Testis (tissue), 2 donors: ENCODE measurements at regions not wholly inside any gene's neighbourhood (a gene's known extent, or its start where the extent isn't known, plus 50 kb on each side); places are given as distances from the start of the nearest gene placed in this dataset.

Experiments used
- DNase-seq: peaks from one replicate; pipeline ENCODE4 v3.0.0-alpha.2; 2019
- H3K27ac ChIP-seq, 2 donors: fragments of 200-600 bp; sonication (generic); one replicate each; pipeline ENCODE4 v1.5.1; 2019
- H3K27me3 ChIP-seq: fragments of 200-600 bp; sonication (generic); one replicate; pipeline ENCODE4 v1.5.1; 2019
- H3K36me3 ChIP-seq: fragments of 200-600 bp; sonication (generic); one replicate; pipeline ENCODE4 v1.5.1; 2017; ENCODE audit warnings: low read depth; ENCODE audit errors: missing control alignments
- H3K4me1 ChIP-seq: fragments of 200-600 bp; sonication (generic); one replicate; pipeline ENCODE4 v1.5.1; 2019
- H3K4me3 ChIP-seq, 2 donors: fragments of 200-600 bp; sonication (generic); one replicate each; pipeline ENCODE4 v1.5.1; 2017 to 2019
- H3K9me3 ChIP-seq: fragments of 200-600 bp; sonication (generic); one replicate; pipeline ENCODE4 v1.5.1; 2017
- POLR2A ChIP-seq: fragments of 450-650 bp; IDR thresholded peaks from one replicate; pipeline ENCODE4 v1.6.1; 2017; ENCODE audit warnings: antibody characterized with exemption, mild to moderate bottlenecking, moderate library complexity
- WGBS, 2 donors: methylation state at CpG; one replicate each; pipeline ENCODE4 v1.1.5; 2018; 5-methylcytosine and 5-hydroxymethylcytosine counted together
- intact Hi-C: fragments of 100-400 bp; cut with DNase I; formaldehyde crosslinking; loops from one replicate; pipeline ENCODE4 v1.15.1; 2023; ENCODE audit warnings: low total_unique reads
- TF ChIP-seq, protein P1 (sequence below), 3 experiments: fragments of 450-650 bp in 2 of 3; fragments of 200-600 bp in 1 of 3; sonication (generic) in 1 of 3; IDR thresholded peaks; one replicate each; pipeline ENCODE4 v1.5.1; 2016 to 2019; ENCODE audit warnings: antibody characterized with exemption in 3 of 3, mild to moderate bottlenecking in 2 of 3, moderate library complexity in 1 of 3

DNA sequence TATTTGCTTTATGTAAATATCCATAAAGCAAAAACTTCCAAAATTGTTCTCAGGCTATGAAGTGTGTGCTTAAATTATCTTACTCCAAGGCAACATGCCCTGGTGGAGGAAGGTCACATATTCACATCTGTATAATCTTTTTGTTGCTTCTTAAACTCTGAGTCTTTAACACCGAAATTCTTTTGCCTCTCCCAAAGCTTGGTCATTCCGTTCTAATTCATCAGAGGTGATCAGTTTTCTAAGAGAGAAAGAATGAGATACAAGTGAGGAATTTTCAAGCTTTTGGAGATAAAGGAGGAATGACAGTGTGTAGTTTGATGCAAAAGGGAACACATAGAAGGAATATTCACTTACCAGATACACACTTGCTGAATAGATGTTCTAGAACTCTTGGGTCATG lies 561.7 kb downstream of the LTN1 start:
- Histone ChIP-seq H3K27ac (no peak overlapping the region), H3K4me1 (no peaks in the 10 kb centered on the region), H3K9me3 (no peaks in the 10 kb centered on the region), H3K4me3 (no peak overlapping the region), H3K27me3 (no peaks in the 10 kb centered on the region), H3K36me3 (no peaks in the 10 kb centered on the region)
- TF ChIP-seq POLR2A: no peak
- TF ChIP-seq, protein P1, sequence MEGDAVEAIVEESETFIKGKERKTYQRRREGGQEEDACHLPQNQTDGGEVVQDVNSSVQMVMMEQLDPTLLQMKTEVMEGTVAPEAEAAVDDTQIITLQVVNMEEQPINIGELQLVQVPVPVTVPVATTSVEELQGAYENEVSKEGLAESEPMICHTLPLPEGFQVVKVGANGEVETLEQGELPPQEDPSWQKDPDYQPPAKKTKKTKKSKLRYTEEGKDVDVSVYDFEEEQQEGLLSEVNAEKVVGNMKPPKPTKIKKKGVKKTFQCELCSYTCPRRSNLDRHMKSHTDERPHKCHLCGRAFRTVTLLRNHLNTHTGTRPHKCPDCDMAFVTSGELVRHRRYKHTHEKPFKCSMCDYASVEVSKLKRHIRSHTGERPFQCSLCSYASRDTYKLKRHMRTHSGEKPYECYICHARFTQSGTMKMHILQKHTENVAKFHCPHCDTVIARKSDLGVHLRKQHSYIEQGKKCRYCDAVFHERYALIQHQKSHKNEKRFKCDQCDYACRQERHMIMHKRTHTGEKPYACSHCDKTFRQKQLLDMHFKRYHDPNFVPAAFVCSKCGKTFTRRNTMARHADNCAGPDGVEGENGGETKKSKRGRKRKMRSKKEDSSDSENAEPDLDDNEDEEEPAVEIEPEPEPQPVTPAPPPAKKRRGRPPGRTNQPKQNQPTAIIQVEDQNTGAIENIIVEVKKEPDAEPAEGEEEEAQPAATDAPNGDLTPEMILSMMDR (IDR thresholded peaks at IDR 0.05): no peak
- DNase-seq: no peak
- intact Hi-C loops: no loop called here
- 95% methylated on average over 2 of the region's 2 CpGs for WGBS, 2 donors

DNA sequence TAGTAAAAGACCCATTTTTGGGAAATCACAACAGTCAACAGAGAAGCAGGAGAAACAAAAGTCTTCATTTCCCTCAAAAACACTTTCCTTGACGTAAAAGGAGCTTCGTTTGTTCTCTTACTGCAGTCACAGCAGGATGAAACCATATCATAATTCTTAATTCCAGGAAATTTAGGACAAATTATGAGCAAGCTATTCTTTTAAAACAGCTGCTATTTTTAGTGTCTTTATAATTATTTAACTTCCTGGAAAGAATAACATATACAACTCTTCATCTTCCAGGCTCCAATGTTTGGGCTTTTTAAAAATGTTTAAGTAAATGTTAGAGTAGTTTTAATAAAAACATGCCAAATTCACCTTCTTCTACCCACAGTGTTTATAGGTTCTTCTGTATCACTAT lies 563.5 kb downstream of the LTN1 start:
- DNase-seq: no peak
- 84 to 86% methylated on average over 2 of the region's 2 CpGs for WGBS, 2 donors
- Histone ChIP-seq H3K9me3 (no peaks in the 10 kb centered on the region), H3K27me3 (no peaks in the 10 kb centered on the region), H3K27ac (no peak overlapping the region), H3K4me1 (no peaks in the 10 kb centered on the region), H3K36me3 (no peaks in the 10 kb centered on the region), H3K4me3 (no peak overlapping the region)
- TF ChIP-seq, protein P1 (IDR thresholded peaks at IDR 0.05): no peak
- no peak for TF ChIP-seq POLR2A
- intact Hi-C loops: no loop called here

DNA sequence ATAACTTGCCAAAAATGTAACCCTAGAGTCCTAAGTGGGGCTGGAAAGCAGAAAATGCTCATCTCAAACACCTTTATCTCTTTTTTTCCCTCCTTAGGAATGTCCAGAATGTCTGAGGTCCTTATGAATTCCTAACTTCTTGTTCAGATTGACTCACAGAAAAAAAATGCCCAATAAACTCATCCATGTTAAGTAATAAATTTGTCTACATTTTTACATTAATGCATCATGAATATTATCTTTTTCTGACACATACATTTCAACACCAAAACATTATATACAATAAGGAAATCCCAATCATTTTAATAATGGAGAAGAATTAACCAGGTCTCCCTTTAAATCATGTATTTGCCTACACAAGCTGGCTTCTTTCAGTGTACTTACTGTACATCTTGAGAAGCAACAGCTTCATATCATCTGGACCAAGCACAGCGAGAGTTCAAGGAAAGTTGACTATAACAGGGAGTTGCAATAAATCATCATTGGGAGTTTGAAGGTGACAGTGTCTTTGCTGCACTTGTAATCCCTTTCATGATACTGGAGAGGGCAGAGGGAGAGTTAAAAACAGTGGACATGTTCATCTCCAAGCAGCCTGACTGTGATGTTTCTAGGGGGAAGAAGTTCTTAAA lies 565.2 kb downstream of the LTN1 start:
- H3K27ac ChIP-seq: no peak overlapping the region
- H3K4me3 ChIP-seq: no peak overlapping the region
- H3K9me3 ChIP-seq: no peaks in the 10 kb centered on the region
- no peaks in the 10 kb centered on the region for H3K36me3 ChIP-seq
- H3K4me1 ChIP-seq: no peaks in the 10 kb centered on the region
- H3K27me3 ChIP-seq: no peaks in the 10 kb centered on the region
- WGBS, 2 donors: 63 to 75% methylated on average over 1 of the region's 1 CpG
- TF ChIP-seq, protein P1 (IDR thresholded peaks at IDR 0.05): no peak
- no peak for TF ChIP-seq POLR2A
- no peak for DNase-seq
- intact Hi-C loops: no loop called here

DNA sequence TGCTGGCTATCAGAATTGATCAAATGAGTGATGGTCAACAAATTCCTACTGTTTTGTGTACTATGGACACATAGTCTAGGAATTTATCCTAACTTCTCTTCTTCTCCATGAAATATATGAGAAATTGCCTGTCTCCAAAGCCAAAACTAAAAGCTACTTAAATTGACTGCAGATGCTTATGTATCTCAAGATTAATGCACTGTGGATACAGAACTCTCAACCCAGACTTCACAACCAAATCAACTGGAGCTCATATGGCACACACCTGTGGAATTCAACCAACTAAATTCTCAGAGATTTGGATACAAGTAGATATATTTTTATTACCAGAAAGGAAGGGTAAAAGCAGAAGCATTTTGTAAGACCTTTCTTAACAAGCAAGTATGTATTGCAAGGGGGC lies 566.1 kb downstream of the LTN1 start:
- no peaks in the 10 kb centered on the region for H3K36me3 ChIP-seq
- H3K9me3 ChIP-seq: no peaks in the 10 kb centered on the region
- no peaks in the 10 kb centered on the region for H3K4me1 ChIP-seq
- TF ChIP-seq POLR2A: no peak
- TF ChIP-seq, protein P1 (IDR thresholded peaks at IDR 0.05): no peak
- no peak overlapping the region for H3K27ac ChIP-seq
- no peak overlapping the region for H3K4me3 ChIP-seq
- no peaks in the 10 kb centered on the region for H3K27me3 ChIP-seq
- DNase-seq: no peak
- intact Hi-C loops: no loop called here

DNA sequence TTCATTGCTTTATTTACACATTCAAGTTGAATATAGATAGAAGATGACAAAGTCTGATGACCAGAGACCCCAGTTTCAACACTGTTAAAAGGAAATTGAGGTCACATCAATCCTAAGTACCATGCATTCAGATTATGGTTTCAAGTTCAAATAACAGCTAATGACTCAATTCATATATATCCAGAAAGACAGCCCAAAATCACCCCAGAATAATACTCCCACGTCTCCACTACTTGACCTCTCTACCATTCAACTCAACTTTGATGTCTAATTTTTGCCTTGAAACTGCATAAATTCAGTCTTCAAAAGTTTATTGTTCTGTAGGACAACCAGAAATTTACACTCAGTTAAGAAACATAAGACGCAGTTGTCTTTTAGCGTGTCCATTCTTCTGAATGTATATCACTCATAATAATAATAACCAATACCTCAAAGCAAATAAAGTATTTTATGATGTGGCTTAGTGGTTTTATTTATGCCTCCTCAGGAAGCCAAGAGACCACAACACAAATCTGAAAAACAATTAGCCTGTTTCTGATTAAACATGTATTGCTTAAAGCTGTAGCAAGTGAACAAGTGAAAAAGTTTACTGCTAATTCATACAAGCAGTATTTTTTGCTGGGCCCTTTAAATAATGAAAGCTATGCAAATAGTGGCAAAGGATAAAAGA lies 569.0 kb downstream of the LTN1 start:
- no peaks in the 10 kb centered on the region for H3K4me1 ChIP-seq
- no peak overlapping the region for H3K27ac ChIP-seq
- H3K27me3 ChIP-seq: no peaks in the 10 kb centered on the region
- WGBS, 2 donors: 36 to 72% methylated on average over 3 of the region's 3 CpGs
- no peak overlapping the region for H3K4me3 ChIP-seq
- intact Hi-C loops: no loop called here
- DNase-seq: no peak
- no peak for TF ChIP-seq POLR2A
- TF ChIP-seq, protein P1 (IDR thresholded peaks at IDR 0.05): no peak
- H3K36me3 ChIP-seq: no peaks in the 10 kb centered on the region
- no peaks in the 10 kb centered on the region for H3K9me3 ChIP-seq
